Neural progenitor cell (in vitro differentiated cells): ENCODE measurements at regions not wholly inside any gene's neighbourhood (a gene's known extent, or its start where the extent isn't known, plus 50 kb on each side); places are given as distances from the start of the nearest gene placed in this dataset.

Source experiments
- DNase-seq: peaks from one replicate; pipeline ENCODE4 v3.0.0-alpha.2; 2016; ENCODE audit warnings: low spot score
- H2AFZ ChIP-seq: fragments of 200-600 bp; sonication (generic); replicated peaks from 2 replicates; pipeline ENCODE4 v1.6.1; 2016; ENCODE audit warnings: antibody characterized with exemption
- H3F3A ChIP-seq: fragments of 200-600 bp; sonication (generic); 2 replicates; pipeline ENCODE4 v1.6.1; 2016; ENCODE audit warnings: antibody characterized with exemption, low read depth
- H3K27ac ChIP-seq: fragments of 200-600 bp; sonication (generic); 2 replicates; pipeline ENCODE4 v1.5.1; 2016; ENCODE audit warnings: mild to moderate bottlenecking
- H3K27me3 ChIP-seq: fragments of 200-600 bp; sonication (generic); 2 replicates; pipeline ENCODE4 v1.6.1; 2016; ENCODE audit warnings: mild to moderate bottlenecking, moderate library complexity
- H3K36me3 ChIP-seq: fragments of 200-600 bp; sonication (generic); 2 replicates; pipeline ENCODE4 v1.5.1; 2016
- H3K4me1 ChIP-seq: fragments of 200-600 bp; sonication (generic); 2 replicates; pipeline ENCODE4 v1.6.1; 2016; ENCODE audit warnings: mixed run types
- H3K4me2 ChIP-seq: fragments of 200-600 bp; sonication (generic); 2 replicates; pipeline ENCODE4 v1.6.1; 2016
- H3K4me3 ChIP-seq: fragments of 200-600 bp; sonication (generic); 2 replicates; pipeline ENCODE4 v1.5.1; 2016
- H3K79me2 ChIP-seq: fragments of 200-600 bp; sonication (generic); 2 replicates; pipeline ENCODE4 v1.6.1; 2016; ENCODE audit warnings: low read depth
- H3K9ac ChIP-seq: fragments of 200-600 bp; sonication (generic); 2 replicates; pipeline ENCODE4 v1.6.1; 2016
- H3K9me3 ChIP-seq: fragments of 200-600 bp; sonication (generic); 2 replicates; pipeline ENCODE4 v1.5.1; 2016; ENCODE audit warnings: low read depth
- H4K20me1 ChIP-seq: fragments of 200-600 bp; sonication (generic); 2 replicates; pipeline ENCODE4 v1.6.1; 2016; ENCODE audit warnings: low read depth
- H3K27ac Mint-ChIP-seq: 3 replicates; pipeline ENCODE4 v1.8.0; 2021; ENCODE audit warnings: mixed read lengths
- H3K27me3 Mint-ChIP-seq: 2 replicates; pipeline ENCODE4 v1.8.0; 2022; ENCODE audit warnings: low read depth, mild to moderate bottlenecking, inconsistent platforms, moderate library complexity, mixed read lengths; ENCODE audit not compliant: insufficient read depth
- H3K36me3 Mint-ChIP-seq: 3 replicates; pipeline ENCODE4 v1.8.0; 2021; ENCODE audit warnings: mixed read lengths
- H3K4me1 Mint-ChIP-seq: 3 replicates; pipeline ENCODE4 v1.8.0; 2021; ENCODE audit warnings: mixed read lengths
- H3K4me3 Mint-ChIP-seq: 3 replicates; pipeline ENCODE4 v1.8.0; 2021; ENCODE audit warnings: mild to moderate bottlenecking, moderate library complexity, mixed read lengths
- H3K9me3 Mint-ChIP-seq: 3 replicates; pipeline ENCODE4 v1.8.0; 2020; ENCODE audit warnings: mixed read lengths
- EZH2 ChIP-seq: fragments of 200-600 bp; sonication (generic); IDR thresholded peaks from 2 replicates; pipeline ENCODE4 v1.6.1; 2017; ENCODE audit warnings: antibody characterized with exemption, mild to moderate bottlenecking, moderate library complexity
- EZH2phosphoT487 ChIP-seq: fragments of 200-600 bp; sonication (generic); IDR thresholded peaks from 2 replicates; pipeline ENCODE4 v1.6.1; 2017; ENCODE audit warnings: antibody characterized with exemption
- TF ChIP-seq, protein P1 (sequence below): fragments of 200-600 bp; sonication (generic); IDR thresholded peaks from 2 replicates; pipeline ENCODE4 v1.5.1; 2017; ENCODE audit warnings: antibody characterized with exemption, mild to moderate bottlenecking

DNA sequence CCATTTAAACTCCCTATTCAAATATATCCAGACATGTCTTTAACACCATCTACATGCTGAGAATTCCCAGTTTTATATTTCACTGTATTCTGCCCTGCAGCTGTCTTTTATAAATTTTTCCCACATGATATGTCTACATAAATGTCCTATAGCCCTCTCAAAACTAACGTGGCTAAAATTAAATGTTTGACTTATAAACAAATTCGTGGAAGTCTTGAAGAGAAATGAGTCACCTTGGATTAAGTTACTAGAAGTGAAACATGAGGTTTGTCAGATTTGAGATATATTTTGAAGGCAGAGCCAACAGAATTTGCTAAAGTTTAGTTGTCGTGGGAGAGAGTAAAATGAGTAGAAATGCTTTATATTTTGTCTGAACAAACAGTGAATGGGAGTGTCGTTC, 386.9 kb upstream of the CNTNAP2 start:
- Histone ChIP-seq H3K4me2 (no peak overlapping the region), H3K79me2 (no peaks in the 10 kb centered on the region), H3K4me3 (no peak overlapping the region), H3K27me3 (no peaks in the 10 kb centered on the region), H3K9me3 (no peaks in the 10 kb centered on the region), H4K20me1 (no peaks in the 10 kb centered on the region), H3K9ac (no peak overlapping the region), H3K36me3 (no peaks in the 10 kb centered on the region), H3K4me1 (no peaks in the 10 kb centered on the region), H2AFZ (no peak overlapping the region), H3K27ac (no peak overlapping the region), H3F3A (no peaks in the 10 kb centered on the region)
- Mint-ChIP-seq H3K27ac (no peak overlapping the region), H3K9me3 (no peaks in the 10 kb centered on the region), H3K4me1 (no peaks in the 10 kb centered on the region), H3K36me3 (no peaks in the 10 kb centered on the region), H3K27me3 (no peaks in the 10 kb centered on the region), H3K4me3 (no peak overlapping the region)
- no peak for DNase-seq
- TF ChIP-seq EZH2phosphoT487 (no peak), EZH2 (no peak)
- TF ChIP-seq, protein P1, sequence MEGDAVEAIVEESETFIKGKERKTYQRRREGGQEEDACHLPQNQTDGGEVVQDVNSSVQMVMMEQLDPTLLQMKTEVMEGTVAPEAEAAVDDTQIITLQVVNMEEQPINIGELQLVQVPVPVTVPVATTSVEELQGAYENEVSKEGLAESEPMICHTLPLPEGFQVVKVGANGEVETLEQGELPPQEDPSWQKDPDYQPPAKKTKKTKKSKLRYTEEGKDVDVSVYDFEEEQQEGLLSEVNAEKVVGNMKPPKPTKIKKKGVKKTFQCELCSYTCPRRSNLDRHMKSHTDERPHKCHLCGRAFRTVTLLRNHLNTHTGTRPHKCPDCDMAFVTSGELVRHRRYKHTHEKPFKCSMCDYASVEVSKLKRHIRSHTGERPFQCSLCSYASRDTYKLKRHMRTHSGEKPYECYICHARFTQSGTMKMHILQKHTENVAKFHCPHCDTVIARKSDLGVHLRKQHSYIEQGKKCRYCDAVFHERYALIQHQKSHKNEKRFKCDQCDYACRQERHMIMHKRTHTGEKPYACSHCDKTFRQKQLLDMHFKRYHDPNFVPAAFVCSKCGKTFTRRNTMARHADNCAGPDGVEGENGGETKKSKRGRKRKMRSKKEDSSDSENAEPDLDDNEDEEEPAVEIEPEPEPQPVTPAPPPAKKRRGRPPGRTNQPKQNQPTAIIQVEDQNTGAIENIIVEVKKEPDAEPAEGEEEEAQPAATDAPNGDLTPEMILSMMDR, result no peak

DNA sequence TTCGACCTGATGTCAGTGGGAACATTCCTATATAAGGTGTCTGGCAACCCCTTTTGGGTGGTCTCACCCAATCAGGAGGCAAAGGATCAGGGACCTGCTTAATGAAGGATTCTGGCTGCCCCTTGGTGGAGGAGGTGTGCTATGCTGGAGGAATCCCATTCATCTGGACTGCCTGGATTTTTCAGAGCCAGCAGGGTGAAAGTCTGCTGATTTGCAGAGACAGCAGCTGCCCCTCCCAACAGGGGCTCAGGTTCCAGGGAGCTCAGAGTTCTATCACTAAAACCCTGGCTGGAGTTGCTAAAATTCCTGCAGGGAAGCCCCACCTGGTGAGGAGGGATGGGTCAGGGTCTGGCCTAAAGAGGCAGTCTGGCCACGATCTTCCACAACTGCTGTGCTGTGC, 398.5 kb upstream of the CNTNAP2 start:
- no peak for TF ChIP-seq EZH2
- TF ChIP-seq EZH2phosphoT487, result no peak
- TF ChIP-seq, protein P1, result no peak
- Mint-ChIP-seq H3K27me3 (no peaks in the 10 kb centered on the region), H3K4me3 (no peak overlapping the region), H3K27ac (no peak overlapping the region), H3K4me1 (no peaks in the 10 kb centered on the region), H3K9me3 (no peaks in the 10 kb centered on the region), H3K36me3 (no peaks in the 10 kb centered on the region)
- H3F3A ChIP-seq, result no peaks in the 10 kb centered on the region
- no peak overlapping the region for H3K27ac ChIP-seq
- no peaks in the 10 kb centered on the region for H3K36me3 ChIP-seq
- peaks cover 3% of the 10 kb centered on the region for H3K4me1 ChIP-seq
- no peaks in the 10 kb centered on the region for H3K9me3 ChIP-seq
- H3K4me3 ChIP-seq, result no peak overlapping the region
- H3K27me3 ChIP-seq, result no peaks in the 10 kb centered on the region
- no peaks in the 10 kb centered on the region for H3K79me2 ChIP-seq
- DNase-seq, result peak; percentile 71
- H3K4me2 ChIP-seq, result no peak overlapping the region
- H3K9ac ChIP-seq, result no peak overlapping the region
- peak overlapping the region; percentile 85 for H2AFZ ChIP-seq
- H4K20me1 ChIP-seq, result no peaks in the 10 kb centered on the region

DNA sequence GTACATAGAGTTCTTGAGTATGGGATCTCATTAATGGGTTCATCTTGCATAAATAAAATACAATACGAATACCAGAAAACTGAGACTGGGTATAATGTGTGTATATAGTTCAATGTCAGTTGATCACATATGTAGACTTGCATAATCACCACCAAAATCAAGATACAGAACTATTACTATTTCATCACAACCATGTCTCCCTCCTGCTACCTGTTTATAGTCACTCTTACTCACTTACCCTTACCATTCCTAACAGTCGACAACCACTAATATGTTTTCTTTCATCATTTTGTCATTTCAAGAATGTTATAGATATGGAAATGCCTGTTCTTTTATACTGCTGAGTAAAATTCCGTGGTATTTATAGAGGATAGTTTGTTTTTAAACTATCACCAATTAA, 416.1 kb upstream of the CNTNAP2 start:
- no peak overlapping the region for H3K4me2 ChIP-seq
- no peak for TF ChIP-seq EZH2phosphoT487
- no peak for TF ChIP-seq EZH2
- TF ChIP-seq, protein P1, result no peak
- Mint-ChIP-seq H3K9me3 (no peaks in the 10 kb centered on the region), H3K27ac (no peak overlapping the region), H3K27me3 (no peaks in the 10 kb centered on the region), H3K4me1 (peaks cover 2% of the 10 kb centered on the region), H3K36me3 (no peaks in the 10 kb centered on the region), H3K4me3 (no peak overlapping the region)
- no peaks in the 10 kb centered on the region for H4K20me1 ChIP-seq
- no peaks in the 10 kb centered on the region for H3F3A ChIP-seq
- H3K36me3 ChIP-seq, result no peaks in the 10 kb centered on the region
- H3K4me1 ChIP-seq, result no peaks in the 10 kb centered on the region
- DNase-seq, result no peak
- no peak overlapping the region for H2AFZ ChIP-seq
- no peak overlapping the region for H3K9ac ChIP-seq
- no peak overlapping the region for H3K27ac ChIP-seq
- H3K4me3 ChIP-seq, result no peak overlapping the region
- no peaks in the 10 kb centered on the region for H3K9me3 ChIP-seq
- no peaks in the 10 kb centered on the region for H3K79me2 ChIP-seq
- no peaks in the 10 kb centered on the region for H3K27me3 ChIP-seq
